ENCODE measurements at regions not wholly inside any gene's neighbourhood (a gene's known extent, or its start where the extent isn't known, plus 50 kb on each side); places are given as distances from the start of the nearest gene placed in this dataset.

- WGBS, 2 experiments (ENCODE audit: extremely low coverage in 1 of 2, insufficient coverage in 1 of 2, insufficient read length in 1 of 2, insufficient replicate concordance in 2 of 2, low coverage in 1 of 2, low lambda C conversion rate in 2 of 2, missing lambda C conversion rate in 1 of 2), result 89% methylated on average over 7 of the region's 7 CpGs; no CpG with 5 or more reads in 1 of the 2 experiments
- CTCF ChIA-PET (ENCODE audit: partially characterized antibody), result interaction anchor here (1.2 kb wide), 2 partner anchors 31 to 193 kb away, joined by 3 read pairs; no protein-coding TSS in a partner anchor
- no peak for TF ChIP-seq USF2 (IDR thresholded peaks at IDR 0.05; ENCODE audit: low read length)
- no peak for TF ChIP-seq RAD21 (IDR thresholded peaks at IDR 0.05 in 1 of 2, conservative IDR thresholded peaks at IDR 0.05 in 1 of 2; ENCODE audit: low read depth in 2 of 2, low read length in 2 of 2)
- TF ChIP-seq NANOG (IDR thresholded peaks at IDR 0.05; ENCODE audit: insufficient read depth, low read depth, low read length, poor library complexity, severe bottlenecking), result no peak
- no peak for TF ChIP-seq E2F6 (IDR thresholded peaks at IDR 0.05)
- TF ChIP-seq SP1 (IDR thresholded peaks at IDR 0.05; ENCODE audit: low read depth, low read length), result no peak
- TF ChIP-seq TBP (IDR thresholded peaks at IDR 0.05; ENCODE audit: low read depth, low read length), result no peak
- no peak for TF ChIP-seq POU5F1 (IDR thresholded peaks at IDR 0.05; ENCODE audit: low read depth, low read length)
- TF ChIP-seq POLR2A (IDR thresholded peaks at IDR 0.05; ENCODE audit: control extremely low read depth in 1 of 2, low read depth in 2 of 2, low read length in 2 of 2), result no peak
- TF ChIP-seq CBX8 (IDR thresholded peaks at IDR 0.05; ENCODE audit: borderline replicate concordance, low read depth, low read length), result no peak
- TF ChIP-seq BRCA1 (IDR thresholded peaks at IDR 0.05; ENCODE audit: low read depth, low read length), result no peak
- TF ChIP-seq PHF8 (conservative IDR thresholded peaks at IDR 0.05; ENCODE audit: low read depth, low read length), result no peak
- TF ChIP-seq EZH2 (IDR thresholded peaks at IDR 0.05; ENCODE audit: low read depth, low read length, severe bottlenecking), result no peak
- TF ChIP-seq MAFK (IDR thresholded peaks at IDR 0.05; ENCODE audit: low read depth, low read length), result no peak
These were observed 160.6 kb upstream of the RGMA start for GRCh38 chr15:93249623-93250022.

More at GRCh38 chr15:93249623-93250022, 160.6 kb upstream of the RGMA start:
- H2BK120ac ChIP-seq (replicated peaks; ENCODE audit: low read depth, low read length), result peak overlapping the region; percentile 35
- POLR2A ChIA-PET (ENCODE audit: partially characterized antibody), result interaction anchor here (0.7 to 0.9 kb wide), 2 partner anchors 15 to 27 kb away, joined by 3 read pairs; no protein-coding TSS in a partner anchor
- H3K56ac ChIP-seq (replicated peaks; ENCODE audit: insufficient read length, low read depth, low read length), result no peak overlapping the region
- no peak overlapping the region for H2AFZ ChIP-seq (ENCODE audit: low read length)
- no peak overlapping the region for H4K91ac ChIP-seq (replicated peaks; ENCODE audit: insufficient read length, low read length)
- H4K5ac ChIP-seq (ENCODE audit: insufficient read length, low read depth, low read length), result no peak overlapping the region
- no peaks in the 10 kb centered on the region; a peak in 2 of 7 replicates for H3K27me3 ChIP-seq (replicated peaks in 1 of 4; ENCODE audit: control insufficient read depth in 3 of 4, extremely low read depth in 1 of 4, insufficient read depth in 3 of 4, low read length in 3 of 4)
- H4K20me1 ChIP-seq (replicated peaks in 1 of 2; ENCODE audit: control insufficient read depth in 1 of 2, insufficient read depth in 2 of 2, low read length in 2 of 2), result no peaks in the 10 kb centered on the region
- FAIRE-seq (no peak), DNase-seq (ENCODE audit: low read depth in 1 of 2, low spot score in 2 of 2) (no peak)
- no peak overlapping the region for H3K4ac ChIP-seq (replicated peaks; ENCODE audit: insufficient read length, low read depth, low read length)
- H3K9ac ChIP-seq (replicated peaks in 1 of 4; ENCODE audit: extremely low read depth in 1 of 4, low read depth in 3 of 4, low read length in 3 of 4), result no peak overlapping the region; a peak in 1 of 7 replicates
- H3K36me3 ChIP-seq (ENCODE audit: control insufficient read depth in 2 of 4, insufficient read depth in 4 of 4, low read length in 3 of 4), result no peaks in the 10 kb centered on the region
- 0 out of 2 replicates have a peak overlapping the region, but pooled peaks have one; percentile 89 for H2BK15ac ChIP-seq (ENCODE audit: low read length)
- no peak overlapping the region for H2BK5ac ChIP-seq (ENCODE audit: low read depth, low read length)
- H3K18ac ChIP-seq (ENCODE audit: extremely low read depth, low read length), result no peak overlapping the region
- H4K8ac ChIP-seq (ENCODE audit: extremely low read depth, insufficient read depth, low read length), result no peak overlapping the region
- H3K79me1 ChIP-seq (ENCODE audit: low read depth, low read length), result no peaks in the 10 kb centered on the region
- H3K4me3 ChIP-seq (ENCODE audit: extremely low read depth in 1 of 4, insufficient read depth in 2 of 4, low read depth in 3 of 4, low read length in 4 of 4), result no peak overlapping the region
- no peaks in the 10 kb centered on the region for H3K9me3 ChIP-seq (ENCODE audit: insufficient read depth in 2 of 2, low read depth in 1 of 2, low read length in 1 of 2)
- H3K79me2 ChIP-seq (ENCODE audit: control insufficient read depth in 1 of 2, insufficient read depth in 2 of 2, low read length in 2 of 2), result no peaks in the 10 kb centered on the region
- no peak overlapping the region for H3K4me2 ChIP-seq (ENCODE audit: insufficient read depth in 1 of 2, low read depth in 2 of 2, low read length in 2 of 2)
- no peak overlapping the region for H3K23ac ChIP-seq (ENCODE audit: insufficient read length)
- no peak overlapping the region for H3K27ac ChIP-seq (ENCODE audit: low read depth, low read length)
- no peak overlapping the region for H3K14ac ChIP-seq (ENCODE audit: insufficient read length)
- H2AK5ac ChIP-seq (ENCODE audit: low read depth, low read length), result no peak overlapping the region
- no peak overlapping the region for H2BK12ac ChIP-seq (ENCODE audit: low read depth, low read length)
- H2BK20ac ChIP-seq (ENCODE audit: low read length), result no peak overlapping the region
- H3K4me1 ChIP-seq (replicated peaks in 1 of 4; ENCODE audit: control insufficient read depth in 3 of 4, insufficient read depth in 4 of 4, low read length in 3 of 4), result peaks cover 0 to 6% (median 1%) of the 10 kb centered on the region in 4 experiments; a peak in 3 of 7 replicates
- H3K23me2 ChIP-seq (ENCODE audit: low read depth, low read length), result no peaks in the 10 kb centered on the region

Data from H1 (cell line).